NOMO-1 treated with DMSO at 0.1 percent for 48 hours (cell line): ENCODE measurements at regions not wholly inside any gene's neighbourhood (a gene's known extent, or its start where the extent isn't known, plus 50 kb on each side); places are given as distances from the start of the nearest gene placed in this dataset.

Experiments used
- DNase-seq: peaks from one replicate; lab custom pipeline; 2025; ENCODE audit not compliant: unreplicated experiment; lab: John Stamatoyannopoulos, UW

DNA sequence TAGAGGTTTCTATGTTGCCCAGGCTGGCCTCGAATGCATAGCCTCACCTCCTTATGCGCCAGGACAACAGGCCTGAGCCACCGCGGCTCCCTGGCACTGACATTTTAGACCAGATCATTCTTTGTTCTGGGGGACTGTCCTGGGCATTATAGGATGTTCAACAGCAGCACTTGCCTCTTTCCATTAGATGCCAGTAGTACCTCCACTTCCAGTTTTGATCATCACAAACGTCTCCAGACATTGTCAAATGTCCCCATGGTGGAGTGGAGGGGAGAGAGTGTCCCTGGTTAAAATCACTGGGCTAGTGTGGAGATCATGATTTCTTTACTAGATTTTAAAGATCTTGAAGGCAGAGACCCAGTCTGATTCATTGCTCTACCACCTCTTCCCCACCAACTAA is 125.2 kb upstream of the MKLN1 start:
- DNase-seq = no peak

DNA sequence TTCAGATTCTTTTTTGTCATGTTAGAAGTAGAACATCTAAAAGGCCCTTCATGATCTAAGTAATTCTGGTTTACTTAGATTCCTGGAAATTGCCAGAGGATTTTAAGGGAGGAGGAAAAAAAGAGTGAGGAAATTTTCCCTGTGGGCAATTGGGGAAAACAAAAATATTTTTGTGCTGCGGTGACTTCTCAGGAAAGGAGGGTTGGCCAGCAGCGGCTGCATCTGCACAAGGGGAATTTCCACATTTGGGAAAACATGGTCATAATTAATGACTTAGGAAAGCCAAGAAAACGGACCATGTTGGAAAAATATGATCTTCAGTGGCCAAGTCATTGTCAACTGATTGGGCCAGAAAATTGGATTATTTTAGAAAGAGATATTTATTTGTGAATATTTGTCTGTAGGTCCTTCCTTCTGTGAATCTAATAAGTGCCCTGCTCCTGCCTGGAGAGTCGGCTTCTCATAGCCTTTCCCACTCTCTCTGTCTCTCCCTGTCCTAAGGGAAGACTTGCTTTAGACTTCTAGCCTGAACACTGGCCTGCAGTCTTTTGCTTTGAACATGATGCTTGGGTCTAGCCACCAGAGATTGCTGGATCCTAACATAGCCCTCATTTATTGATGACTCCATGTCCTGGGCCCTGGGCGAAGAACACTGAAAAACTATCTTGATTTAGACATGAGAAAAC is 124.2 kb upstream of the MKLN1 start:
- DNase-seq = no peak

DNA sequence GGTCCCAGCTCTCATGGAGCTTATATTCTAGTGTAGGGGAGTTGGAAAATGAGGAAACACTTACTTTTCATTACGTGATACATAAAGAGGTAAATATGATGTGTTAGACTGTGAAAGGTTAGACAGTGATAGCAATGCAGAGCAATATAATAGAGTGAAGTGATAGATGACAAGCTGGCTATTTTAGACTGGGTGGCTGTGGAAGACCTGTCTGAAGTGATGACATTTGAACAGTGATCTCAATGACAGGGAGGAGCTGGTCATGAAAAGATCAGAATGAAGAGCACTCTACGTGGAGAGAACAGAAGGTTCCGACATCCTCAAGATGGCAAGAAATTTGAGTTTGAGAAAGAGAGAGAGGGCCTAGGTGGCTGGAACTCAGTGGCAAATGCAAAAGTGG is 118.9 kb upstream of the MKLN1 start:
- no peak for DNase-seq

DNA sequence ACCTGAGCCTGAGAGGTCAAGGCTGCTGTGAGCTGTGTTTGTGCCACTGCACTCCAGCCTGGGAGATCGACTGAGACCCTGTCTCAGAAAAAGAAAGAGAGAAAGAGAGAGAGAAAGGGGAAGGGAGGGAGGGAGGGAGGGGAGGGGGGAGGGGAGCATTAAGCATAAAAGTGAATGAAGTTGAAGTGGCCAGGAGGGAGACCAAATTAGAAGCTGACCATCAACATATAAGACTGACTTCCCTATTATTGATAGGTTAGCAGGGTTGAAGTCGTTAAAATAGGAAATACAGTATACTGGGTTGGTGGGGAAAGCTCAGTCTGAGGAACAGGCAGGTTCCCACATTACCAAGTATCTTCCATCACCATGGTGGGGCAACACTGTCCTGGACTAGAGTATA is 117.1 kb upstream of the MKLN1 start:
- no peak for DNase-seq

DNA sequence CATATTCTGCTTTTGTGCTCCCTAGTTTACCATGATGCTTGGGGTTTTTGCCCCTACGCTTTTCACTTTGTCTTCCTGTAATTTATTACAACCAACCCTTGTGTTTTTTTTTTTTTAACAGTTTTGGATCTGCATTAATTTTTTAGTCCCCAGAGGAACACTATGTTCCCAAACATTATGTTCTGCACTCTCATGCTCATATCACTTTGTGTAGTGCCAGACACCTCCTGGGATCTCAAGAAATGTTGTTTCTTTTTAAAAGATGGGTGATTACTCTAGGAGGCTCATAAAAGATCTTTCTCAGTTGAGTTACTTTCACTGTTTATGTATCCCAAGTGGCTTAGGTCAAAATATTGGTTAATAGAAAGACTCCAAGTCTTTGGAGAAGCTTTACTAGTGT is 116.2 kb upstream of the MKLN1 start:
- DNase-seq = no peak

DNA sequence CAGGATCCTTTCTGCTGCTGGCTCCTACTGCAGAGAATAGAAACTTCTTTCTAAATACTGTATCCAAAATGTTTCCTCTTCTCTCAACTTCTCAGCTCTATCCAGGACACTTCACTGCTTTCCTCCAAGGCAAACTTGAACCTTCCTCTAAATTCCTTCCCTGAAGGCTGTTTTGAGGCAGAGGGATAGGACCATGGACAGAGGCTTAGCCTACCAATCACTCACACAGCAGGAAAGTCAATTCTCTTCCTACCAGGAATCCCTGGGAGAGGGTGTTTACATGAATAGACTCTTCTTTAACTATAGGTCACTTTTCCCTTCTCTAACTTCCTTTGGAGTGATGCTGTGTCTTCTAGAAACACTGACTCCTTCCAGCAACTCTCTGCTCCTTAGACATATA is 115.6 kb upstream of the MKLN1 start:
- DNase-seq = no peak

DNA sequence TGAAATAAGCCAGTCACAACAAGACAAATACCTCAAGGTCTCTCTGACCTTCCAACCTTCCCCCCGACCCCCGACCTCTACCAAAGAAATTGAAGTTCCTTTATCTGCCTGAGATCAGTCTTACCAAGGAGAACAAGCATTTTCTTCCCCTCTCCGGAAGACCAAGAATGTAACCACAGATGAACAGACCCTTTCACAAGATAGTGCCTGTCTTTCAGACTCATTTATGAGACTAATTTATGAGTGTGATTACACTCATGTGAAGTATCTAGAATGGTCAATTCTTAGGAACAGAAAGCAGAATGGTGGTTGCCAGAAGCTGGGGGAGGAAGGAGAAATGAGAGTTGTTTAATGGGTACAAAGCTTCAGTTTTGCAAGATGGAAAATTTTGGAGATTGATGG is 108.9 kb upstream of the MKLN1 start:
- DNase-seq = peak; percentile 83

DNA sequence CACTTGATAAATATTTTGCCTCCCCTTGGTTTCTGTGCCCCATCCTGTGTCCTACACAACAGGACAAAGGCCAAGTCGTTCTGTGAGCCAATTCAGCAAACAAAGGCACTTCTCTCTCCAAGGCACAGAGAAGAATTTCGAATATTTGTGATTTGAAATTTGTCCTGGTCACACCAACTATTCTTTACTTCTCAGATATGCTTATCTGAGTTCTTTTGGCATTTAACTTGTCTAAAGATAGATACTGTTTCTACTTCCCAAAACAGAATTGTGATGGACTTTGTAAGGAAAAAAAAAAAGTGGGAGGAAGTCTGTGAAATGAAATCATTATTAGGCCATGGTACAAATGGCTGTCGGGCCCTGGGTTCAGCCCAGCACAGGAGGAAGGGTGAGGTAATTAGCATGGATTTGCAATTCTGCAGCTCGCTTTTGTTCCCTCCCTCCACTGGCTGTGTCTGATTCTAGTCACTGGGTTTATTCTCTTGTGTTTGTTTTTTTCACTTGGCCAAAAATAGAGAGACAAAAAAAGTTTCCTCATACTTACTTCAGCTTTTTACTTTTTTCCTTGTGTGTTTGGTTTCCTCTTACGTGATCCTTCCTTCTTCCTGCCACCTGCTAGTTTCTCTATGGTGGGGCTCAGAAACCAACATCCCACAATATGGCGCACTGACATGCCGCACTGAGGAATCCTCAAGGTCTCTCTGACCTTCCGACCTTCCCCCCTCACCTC is 108.2 kb upstream of the MKLN1 start:
- DNase-seq = peak; percentile 68

DNA sequence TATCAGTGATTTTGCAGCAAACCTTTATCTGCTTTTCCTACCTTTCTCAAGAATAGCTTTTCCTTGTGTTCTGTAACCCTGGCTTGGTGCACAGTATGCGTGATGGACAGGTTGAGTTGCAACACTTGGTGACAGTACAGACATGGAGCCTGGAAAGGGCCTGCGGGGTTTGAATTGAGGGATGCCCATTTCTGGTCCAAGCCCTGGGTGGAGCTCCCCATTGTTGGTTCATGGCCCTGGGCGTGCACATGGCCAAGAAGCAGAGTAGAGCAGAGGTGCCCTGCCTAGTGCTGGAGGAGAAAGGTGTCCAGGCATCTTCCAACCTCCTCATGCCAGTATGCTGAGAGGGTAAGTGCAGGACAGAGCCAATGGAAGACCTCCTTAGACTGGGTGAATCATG is 106.6 kb upstream of the MKLN1 start:
- DNase-seq = no peak

DNA sequence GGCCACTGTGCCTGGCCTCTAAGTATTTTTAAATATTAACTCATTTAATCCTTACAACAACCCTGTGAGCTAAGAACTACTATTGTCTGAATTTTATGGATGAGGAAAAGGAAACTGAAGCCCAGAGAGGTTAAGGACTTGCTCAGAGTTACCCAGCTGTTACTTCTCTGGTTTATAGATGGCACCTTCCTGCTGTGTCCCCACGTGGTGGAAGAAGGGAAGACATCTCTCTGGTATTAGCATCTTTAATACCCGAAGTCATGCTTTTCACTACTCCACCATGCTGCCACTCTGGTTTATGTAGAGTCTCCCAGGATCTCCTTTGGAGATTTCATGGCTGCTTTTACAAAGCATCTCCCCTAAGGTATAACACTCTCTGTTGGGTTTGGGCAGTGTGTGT is 105.5 kb upstream of the MKLN1 start:
- no peak for DNase-seq

DNA sequence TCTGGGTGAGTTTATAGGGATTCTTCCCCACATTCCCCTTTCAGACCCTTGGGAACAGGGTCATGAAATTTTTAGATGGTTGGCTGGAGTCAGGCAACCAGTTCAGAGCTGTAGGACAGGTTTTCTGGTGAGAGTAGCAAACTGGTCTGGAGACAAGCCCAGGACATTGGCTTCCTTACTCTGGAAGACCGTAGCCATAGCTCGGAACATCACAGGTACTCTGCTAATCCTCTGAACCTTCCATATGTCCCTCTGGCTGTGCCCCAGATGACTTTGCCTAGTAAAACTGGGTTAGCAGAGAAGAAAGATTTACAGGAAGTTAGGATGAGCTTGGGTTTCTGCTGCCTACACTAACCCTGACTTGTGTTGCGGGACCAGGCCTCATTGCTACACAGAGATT is 104.5 kb upstream of the MKLN1 start:
- DNase-seq = no peak

DNA sequence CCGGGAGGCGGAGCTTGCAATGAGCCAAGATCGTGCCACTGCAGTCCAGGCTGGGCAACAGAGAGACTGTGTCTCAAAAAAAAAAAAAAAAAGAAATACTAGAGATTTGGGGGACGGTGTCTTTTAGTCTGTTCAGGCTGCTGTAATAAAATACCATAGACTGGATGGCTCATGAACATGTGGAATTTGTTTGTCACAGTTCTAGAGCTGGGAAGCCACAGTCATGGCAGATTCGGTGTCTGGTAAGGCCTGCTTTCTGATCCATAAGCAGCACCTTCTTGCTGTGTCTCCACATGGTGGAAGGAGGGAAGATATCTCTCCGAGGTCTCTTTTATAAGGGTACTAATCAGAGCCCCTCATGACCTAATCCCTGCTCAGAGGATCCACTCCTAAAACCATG is 102.7 kb upstream of the MKLN1 start:
- DNase-seq = no peak

DNA sequence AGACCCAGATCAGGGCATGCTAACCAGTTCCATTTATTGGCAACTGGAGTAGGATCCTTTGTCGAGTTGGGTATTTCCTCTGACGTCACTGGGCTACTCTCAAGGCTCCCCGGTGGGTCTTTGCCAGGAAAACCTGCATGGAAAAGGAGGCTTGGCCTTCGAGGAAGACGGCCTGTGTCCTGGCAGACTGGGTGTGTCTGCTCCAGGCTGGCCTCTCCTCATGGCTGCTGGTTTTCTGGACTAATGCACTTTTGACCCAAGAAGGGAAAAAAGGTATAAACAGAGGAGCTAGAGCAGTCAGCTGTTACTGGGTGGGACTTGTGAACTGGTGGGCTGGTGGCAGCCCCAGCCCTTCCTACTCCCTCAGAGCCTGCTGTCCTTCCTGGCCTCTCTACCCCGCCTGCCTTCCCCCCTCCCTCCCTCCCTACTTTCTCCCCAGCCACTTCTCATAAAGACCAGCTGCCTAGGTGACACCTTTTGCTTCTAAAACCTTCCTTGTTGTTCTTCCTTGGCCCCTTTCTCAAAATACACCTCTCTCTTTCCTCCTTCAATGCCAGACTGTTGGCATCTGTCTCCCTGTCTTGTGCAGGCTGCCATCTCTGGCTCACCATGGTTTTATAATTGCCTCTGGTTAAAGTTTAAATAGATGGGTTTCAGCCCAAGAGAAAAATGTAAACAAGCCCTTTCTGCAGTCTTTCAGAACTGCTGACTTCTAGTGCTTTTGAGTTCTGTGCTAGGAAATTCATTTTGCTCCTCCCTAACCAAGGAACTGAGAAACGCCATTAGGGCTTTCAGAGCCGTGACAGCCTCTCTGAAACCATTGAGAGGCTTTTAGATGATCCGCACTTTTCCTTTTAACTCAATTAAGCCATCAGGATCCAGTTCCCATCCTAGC is 101.8 kb upstream of the MKLN1 start:
- DNase-seq = no peak

DNA sequence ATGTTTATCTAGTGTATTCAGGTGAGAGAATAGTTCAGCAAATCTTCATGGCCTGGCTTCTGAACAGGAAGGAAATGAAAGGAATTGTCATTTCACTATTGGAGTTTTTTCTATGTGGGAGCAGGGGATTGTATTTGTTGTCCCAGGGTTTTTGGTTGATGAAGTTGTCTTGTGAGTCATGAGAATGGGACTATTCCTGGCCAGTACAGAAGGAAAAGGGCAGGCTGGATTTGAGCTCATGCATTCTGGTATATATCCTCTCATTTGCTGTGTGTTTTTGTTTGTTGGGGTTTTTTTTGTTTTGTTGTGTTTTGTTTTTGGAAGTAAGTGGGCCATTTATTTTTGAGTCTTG is 101.2 kb upstream of the MKLN1 start:
- no peak for DNase-seq

DNA sequence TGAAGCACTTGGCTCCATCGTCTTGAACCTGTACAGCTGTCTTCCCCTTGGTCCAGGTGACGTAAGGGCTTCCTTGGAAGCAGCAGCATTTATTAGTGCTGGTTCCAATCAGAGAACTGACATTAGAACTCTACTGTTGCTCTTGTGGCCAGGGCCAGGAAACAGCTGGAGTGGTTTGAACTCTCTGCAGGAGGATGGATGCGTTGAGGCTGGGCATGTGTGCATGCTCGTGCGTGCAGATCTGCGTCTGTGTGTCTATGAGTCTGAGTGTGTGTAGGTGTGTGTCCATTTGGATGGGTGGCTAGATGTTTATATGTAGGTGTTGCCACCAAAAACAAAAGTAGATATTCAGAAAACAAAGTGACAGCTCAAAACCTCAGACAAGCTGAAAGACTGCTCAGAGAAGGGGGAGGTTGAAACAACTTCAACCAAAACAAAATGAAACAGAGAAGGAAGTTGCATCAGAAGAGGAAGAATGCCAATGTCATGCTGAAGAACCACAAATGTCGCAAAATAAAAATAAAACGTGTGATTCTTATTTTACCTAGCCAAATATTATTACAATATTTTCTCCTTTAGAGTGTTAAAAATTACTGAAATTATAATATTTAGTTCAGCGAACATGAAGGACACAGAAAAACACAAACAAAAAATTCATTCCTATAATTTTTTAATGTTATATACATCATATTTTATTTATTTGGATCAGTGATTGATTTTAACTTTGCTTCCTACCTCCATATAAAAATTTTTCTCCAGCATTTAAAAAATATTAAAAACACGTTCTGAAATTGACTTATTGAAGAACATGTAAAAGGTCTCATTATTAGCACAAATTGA is 96.1 kb upstream of the MKLN1 start:
- peak; percentile 80 for DNase-seq

DNA sequence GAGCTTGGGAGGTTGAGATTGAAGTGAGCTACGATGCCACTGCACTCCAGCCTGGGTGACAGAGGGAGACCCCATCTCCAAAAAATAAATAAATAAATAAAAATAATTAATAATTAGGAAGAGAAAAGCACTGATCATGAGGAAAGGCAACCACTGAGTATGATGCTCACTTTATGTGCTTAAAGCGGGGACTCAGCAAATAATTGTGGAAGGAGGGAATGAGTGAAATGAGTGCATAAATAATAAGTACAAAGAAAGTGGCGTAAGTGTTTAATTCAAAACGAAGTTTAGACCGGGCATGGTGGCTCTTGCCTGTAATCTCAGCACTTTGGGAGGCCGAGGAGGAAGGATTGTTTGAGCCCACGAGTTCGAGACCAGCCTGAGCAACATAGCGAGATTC is 94.9 kb upstream of the MKLN1 start:
- DNase-seq = no peak

DNA sequence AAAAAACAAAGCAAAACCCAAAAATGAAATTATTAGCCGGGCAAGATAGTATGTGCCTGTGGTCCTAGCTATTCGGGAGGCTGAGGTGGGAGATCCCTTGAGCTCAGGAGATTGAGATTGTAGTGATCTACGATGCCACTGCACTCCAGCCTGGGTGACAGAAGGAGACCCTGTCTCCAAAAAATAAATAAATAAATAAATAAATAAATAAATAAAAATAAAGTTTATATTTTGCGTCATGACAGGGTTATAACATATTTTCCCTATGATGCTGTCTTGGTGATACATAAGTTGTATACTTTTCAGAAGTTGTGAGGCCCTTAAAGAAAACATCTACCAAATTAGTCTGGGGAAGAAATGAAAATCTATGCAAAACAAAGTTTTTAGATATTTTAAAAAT is 94.5 kb upstream of the MKLN1 start:
- DNase-seq = no peak

DNA sequence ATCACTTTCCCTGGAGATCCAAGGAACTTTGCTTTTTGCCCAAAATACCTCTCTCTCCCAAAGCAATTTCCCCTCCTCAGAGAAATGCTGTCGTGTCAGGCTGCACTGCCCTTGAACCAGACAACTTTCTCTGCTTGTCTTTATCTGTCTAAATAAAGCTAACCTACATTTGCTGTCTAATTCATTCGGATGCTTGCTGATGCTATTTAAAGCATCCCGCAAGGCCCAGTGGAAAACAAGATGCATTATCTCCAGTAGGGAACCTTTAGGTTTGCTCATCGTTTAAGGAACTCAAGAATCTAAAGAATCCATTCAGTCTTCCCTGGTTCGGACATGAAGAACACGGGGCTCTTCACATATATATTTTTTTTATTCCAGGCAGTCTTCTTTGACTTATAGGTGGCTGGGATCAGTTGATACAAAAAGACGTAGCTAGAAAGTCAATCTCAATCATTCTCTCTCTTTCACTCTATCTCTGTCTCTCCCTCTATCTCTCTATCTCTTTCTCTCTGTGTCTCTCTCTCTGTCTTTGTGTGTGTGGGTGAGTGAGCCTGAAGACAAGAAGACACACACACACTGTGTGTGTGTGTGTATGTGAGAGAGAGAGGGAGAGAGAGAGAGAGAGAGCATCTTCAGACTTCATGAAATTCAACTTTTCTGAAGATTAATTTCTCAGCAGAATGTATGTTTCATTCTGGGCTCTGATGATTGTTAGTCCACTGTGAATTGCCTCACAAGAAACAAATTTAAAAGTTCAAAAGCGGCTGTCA is 92.8 kb upstream of the MKLN1 start:
- DNase-seq = no peak

DNA sequence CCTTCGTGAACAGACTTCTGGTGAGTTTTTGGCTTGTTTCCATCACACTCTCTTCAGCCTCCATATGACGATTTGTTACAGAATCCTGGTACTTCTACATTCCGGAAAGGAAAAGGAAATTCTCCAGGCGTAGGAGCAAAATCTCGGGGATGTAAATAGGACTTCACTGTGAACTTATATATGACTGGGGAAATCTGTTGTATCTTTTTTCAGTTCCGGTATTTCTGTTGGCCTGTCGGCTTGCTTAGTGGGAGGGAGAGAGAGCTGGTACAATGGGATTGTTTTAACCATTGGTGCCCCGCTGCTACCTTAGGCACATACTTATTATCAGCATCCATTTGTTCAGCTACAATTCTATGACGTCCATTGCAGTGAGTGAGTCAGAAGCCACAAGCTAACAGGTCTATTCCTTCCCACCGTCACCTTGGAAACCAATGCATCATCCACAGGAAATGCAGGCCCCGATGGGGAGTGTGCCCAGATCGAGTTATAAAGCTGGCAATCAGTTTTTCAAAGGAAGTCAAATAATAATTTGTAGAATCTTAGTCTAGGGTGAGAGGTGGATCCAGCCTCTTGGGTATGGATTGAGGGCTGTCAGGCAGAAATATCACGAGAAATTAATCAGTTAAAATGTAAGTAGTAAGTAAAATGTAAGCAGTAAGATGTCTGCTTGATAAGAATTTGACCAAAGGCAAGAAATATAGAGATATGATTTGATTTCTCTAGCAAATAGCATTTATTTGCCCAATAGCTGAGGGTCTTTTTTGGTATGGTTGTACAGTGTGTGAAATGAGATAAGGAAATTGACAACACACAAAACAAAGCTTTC is 92.0 kb upstream of the MKLN1 start:
- DNase-seq = peak; percentile 16

DNA sequence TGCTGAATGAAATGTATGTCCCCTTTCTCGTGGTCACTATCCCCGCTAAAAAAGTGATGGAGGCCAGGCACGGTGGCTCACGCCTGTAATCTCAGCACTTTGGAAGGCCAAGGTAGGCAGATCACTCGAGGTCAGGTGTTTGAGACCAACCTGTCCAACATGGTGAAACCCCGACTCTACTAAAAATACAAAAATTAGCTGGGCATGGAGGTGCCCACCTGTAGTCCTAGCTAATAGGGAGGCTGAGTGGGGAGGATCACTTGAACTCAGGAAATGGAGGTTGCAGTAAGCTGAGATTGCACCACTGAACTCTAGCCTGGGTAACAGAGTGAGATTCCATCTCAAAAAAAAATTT is 91.4 kb upstream of the MKLN1 start:
- no peak for DNase-seq
